ENCODE measurements at regions not wholly inside any gene's neighbourhood (a gene's known extent, or its start where the extent isn't known, plus 50 kb on each side); places are given as distances from the start of the nearest gene placed in this dataset.

DNA sequence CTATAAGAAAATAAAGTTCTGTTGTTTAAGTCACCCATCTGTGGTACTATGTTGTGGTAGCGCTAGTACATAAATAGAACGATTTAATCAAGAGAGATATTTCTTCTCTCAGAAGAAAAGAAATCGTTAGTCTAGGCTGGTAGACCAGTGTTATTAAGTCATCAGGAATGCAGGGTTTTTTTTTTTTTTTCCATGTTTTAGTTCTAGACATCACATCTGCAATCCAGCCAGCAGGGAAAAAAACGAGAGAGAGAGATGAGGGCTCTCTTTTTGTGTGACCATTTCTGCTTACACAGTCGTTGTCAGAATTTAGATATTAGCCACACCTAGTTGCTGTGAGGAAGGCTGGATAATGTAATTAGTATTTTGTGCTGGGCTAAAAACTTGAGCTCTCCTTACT is 417.4 kb downstream of the TMA16 start:
- H3K9ac ChIP-seq (ENCODE audit: low read length) = no peak overlapping the region
- H3K36me3 ChIP-seq (replicated peaks; ENCODE audit: insufficient read depth, low read length) = no peaks in the 10 kb centered on the region
- no peak overlapping the region for H3K27ac ChIP-seq (ENCODE audit: low read length)
- no peak for TF ChIP-seq EZH2phosphoT487 (IDR thresholded peaks at IDR 0.05; ENCODE audit: low read length)
- no peak for TF ChIP-seq EZH2 (optimal IDR thresholded peaks at IDR 0.05; ENCODE audit: low read depth, low read length)
- TF ChIP-seq, protein P1, sequence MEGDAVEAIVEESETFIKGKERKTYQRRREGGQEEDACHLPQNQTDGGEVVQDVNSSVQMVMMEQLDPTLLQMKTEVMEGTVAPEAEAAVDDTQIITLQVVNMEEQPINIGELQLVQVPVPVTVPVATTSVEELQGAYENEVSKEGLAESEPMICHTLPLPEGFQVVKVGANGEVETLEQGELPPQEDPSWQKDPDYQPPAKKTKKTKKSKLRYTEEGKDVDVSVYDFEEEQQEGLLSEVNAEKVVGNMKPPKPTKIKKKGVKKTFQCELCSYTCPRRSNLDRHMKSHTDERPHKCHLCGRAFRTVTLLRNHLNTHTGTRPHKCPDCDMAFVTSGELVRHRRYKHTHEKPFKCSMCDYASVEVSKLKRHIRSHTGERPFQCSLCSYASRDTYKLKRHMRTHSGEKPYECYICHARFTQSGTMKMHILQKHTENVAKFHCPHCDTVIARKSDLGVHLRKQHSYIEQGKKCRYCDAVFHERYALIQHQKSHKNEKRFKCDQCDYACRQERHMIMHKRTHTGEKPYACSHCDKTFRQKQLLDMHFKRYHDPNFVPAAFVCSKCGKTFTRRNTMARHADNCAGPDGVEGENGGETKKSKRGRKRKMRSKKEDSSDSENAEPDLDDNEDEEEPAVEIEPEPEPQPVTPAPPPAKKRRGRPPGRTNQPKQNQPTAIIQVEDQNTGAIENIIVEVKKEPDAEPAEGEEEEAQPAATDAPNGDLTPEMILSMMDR (IDR thresholded peaks at IDR 0.05; ENCODE audit: low read length) = no peak
- no peak overlapping the region for H3K4me3 ChIP-seq (ENCODE audit: low read length)
- no peaks in the 10 kb centered on the region for H3K9me2 ChIP-seq (replicated peaks; ENCODE audit: insufficient read depth, low read length)
- no peak for DNase-seq
- H3F3A ChIP-seq (ENCODE audit: insufficient read depth, low read length) = no peaks in the 10 kb centered on the region
- H3K9me3 ChIP-seq (replicated peaks; ENCODE audit: insufficient read depth, low read length) = no peaks in the 10 kb centered on the region
- no peaks in the 10 kb centered on the region for H4K20me1 ChIP-seq (ENCODE audit: insufficient read depth, low read length)
- no peak overlapping the region for H3K4me2 ChIP-seq (ENCODE audit: low read depth, low read length)
- no peaks in the 10 kb centered on the region for H3K79me2 ChIP-seq (ENCODE audit: low read length)
- H3K4me1 ChIP-seq (ENCODE audit: low read length) = no peaks in the 10 kb centered on the region
- H3K27me3 ChIP-seq (replicated peaks; ENCODE audit: insufficient read depth, low read length) = no peaks in the 10 kb centered on the region
- no peak overlapping the region for H2AFZ ChIP-seq (ENCODE audit: low read length)

DNA sequence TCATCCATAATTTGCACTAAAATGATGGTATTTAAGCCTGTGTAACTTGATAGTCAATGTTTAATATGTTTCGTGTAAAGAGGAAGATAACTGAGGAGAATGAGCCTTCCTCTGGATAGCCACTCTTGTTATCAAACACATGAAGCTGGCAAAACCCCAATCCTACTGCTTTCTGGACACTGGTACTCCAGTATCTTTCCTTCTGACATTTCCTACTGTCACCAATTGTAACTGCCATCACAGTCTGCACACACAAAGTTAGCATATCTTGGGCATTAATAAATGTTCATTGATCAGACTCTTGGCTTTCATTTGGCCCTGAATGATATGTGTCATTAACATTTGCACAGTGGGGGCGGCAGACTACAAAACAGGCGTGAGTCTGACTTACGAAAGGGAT is 419.1 kb downstream of the TMA16 start:
- no peaks in the 10 kb centered on the region for H3K4me1 ChIP-seq (ENCODE audit: low read length)
- no peak overlapping the region for H3K4me2 ChIP-seq (ENCODE audit: low read depth, low read length)
- H3K27ac ChIP-seq (ENCODE audit: low read length) = no peak overlapping the region
- H3F3A ChIP-seq (ENCODE audit: insufficient read depth, low read length) = no peaks in the 10 kb centered on the region
- no peaks in the 10 kb centered on the region for H3K36me3 ChIP-seq (replicated peaks; ENCODE audit: insufficient read depth, low read length)
- H3K4me3 ChIP-seq (ENCODE audit: low read length) = no peak overlapping the region
- no peaks in the 10 kb centered on the region for H3K79me2 ChIP-seq (ENCODE audit: low read length)
- no peak overlapping the region for H2AFZ ChIP-seq (ENCODE audit: low read length)
- no peaks in the 10 kb centered on the region for H4K20me1 ChIP-seq (ENCODE audit: insufficient read depth, low read length)
- no peak overlapping the region for H3K9ac ChIP-seq (ENCODE audit: low read length)
- DNase-seq = no peak
- no peaks in the 10 kb centered on the region for H3K9me3 ChIP-seq (replicated peaks; ENCODE audit: insufficient read depth, low read length)
- TF ChIP-seq EZH2 (optimal IDR thresholded peaks at IDR 0.05; ENCODE audit: low read depth, low read length) = no peak
- H3K27me3 ChIP-seq (replicated peaks; ENCODE audit: insufficient read depth, low read length) = no peaks in the 10 kb centered on the region
- no peaks in the 10 kb centered on the region for H3K9me2 ChIP-seq (replicated peaks; ENCODE audit: insufficient read depth, low read length)

DNA sequence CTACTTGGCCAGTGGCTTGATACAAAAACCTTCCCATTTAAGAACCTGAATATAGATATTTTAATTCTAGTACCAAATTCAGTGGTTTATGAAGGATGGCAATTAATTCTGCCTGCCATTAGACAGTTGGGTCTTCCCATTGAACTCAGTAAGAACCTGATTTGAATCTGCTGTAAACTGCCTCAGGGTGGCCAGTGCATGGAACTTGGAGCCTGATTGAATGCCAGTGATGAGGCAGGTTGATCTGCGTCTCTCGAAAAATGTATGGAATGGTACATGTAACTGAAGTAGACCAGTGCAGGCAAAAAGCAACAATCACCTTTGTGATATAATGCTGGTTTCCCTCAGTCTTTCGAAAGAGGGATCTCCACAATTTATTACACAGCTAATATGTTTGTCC is 421.4 kb downstream of the TMA16 start:
- DNase-seq = no peak
- Histone ChIP-seq H3K4me1 (ENCODE audit: low read length) (no peaks in the 10 kb centered on the region), H3K36me3 (replicated peaks; ENCODE audit: insufficient read depth, low read length) (no peaks in the 10 kb centered on the region), H4K20me1 (ENCODE audit: insufficient read depth, low read length) (no peaks in the 10 kb centered on the region), H3K79me2 (ENCODE audit: low read length) (no peaks in the 10 kb centered on the region), H3K27me3 (replicated peaks; ENCODE audit: insufficient read depth, low read length) (no peaks in the 10 kb centered on the region), H3K4me3 (ENCODE audit: low read length) (no peak overlapping the region), H3K27ac (ENCODE audit: low read length) (no peak overlapping the region), H2AFZ (ENCODE audit: low read length) (no peak overlapping the region), H3K9me3 (replicated peaks; ENCODE audit: insufficient read depth, low read length) (no peaks in the 10 kb centered on the region), H3K9ac (ENCODE audit: low read length) (no peak overlapping the region), H3K9me2 (replicated peaks; ENCODE audit: insufficient read depth, low read length) (no peaks in the 10 kb centered on the region), H3F3A (ENCODE audit: insufficient read depth, low read length) (no peaks in the 10 kb centered on the region), H3K4me2 (ENCODE audit: low read depth, low read length) (no peak overlapping the region)
- TF ChIP-seq EZH2 (optimal IDR thresholded peaks at IDR 0.05; ENCODE audit: low read depth, low read length) (no peak), EZH2phosphoT487 (IDR thresholded peaks at IDR 0.05; ENCODE audit: low read length) (no peak)
- TF ChIP-seq, protein P1 (IDR thresholded peaks at IDR 0.05; ENCODE audit: low read length) = no peak

DNA sequence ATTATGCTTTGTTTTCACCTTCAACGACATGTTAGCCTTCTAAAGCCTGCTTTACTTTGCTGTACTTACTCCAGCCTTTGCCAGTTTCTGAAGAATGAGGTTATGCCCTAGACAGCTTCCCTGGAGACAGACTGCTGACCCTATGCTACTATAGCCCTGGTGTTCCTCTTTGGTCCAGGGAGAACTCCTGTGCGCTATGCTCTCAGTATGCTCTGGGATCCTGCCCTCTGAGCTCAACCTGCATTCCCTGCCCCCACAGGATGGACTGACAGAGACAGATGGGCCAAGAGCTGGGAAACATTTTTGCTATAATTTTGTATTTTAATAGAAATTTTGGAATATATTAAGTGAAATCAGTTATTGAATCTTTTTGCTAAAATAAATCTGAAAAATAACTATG is 425.9 kb downstream of the TMA16 start:
- no peak overlapping the region for H2AFZ ChIP-seq (ENCODE audit: low read length)
- H3K79me2 ChIP-seq (ENCODE audit: low read length) = no peaks in the 10 kb centered on the region
- no peak overlapping the region for H3K27ac ChIP-seq (ENCODE audit: low read length)
- H3K9ac ChIP-seq (ENCODE audit: low read length) = no peak overlapping the region
- H3K4me3 ChIP-seq (ENCODE audit: low read length) = no peak overlapping the region
- H3K4me2 ChIP-seq (ENCODE audit: low read depth, low read length) = no peak overlapping the region
- no peak for TF ChIP-seq EZH2 (optimal IDR thresholded peaks at IDR 0.05; ENCODE audit: low read depth, low read length)
- no peak for DNase-seq
- H3K4me1 ChIP-seq (ENCODE audit: low read length) = no peaks in the 10 kb centered on the region
- no peaks in the 10 kb centered on the region for H4K20me1 ChIP-seq (ENCODE audit: insufficient read depth, low read length)
- H3K9me2 ChIP-seq (replicated peaks; ENCODE audit: insufficient read depth, low read length) = no peaks in the 10 kb centered on the region
- H3K36me3 ChIP-seq (replicated peaks; ENCODE audit: insufficient read depth, low read length) = no peaks in the 10 kb centered on the region
- no peaks in the 10 kb centered on the region for H3K9me3 ChIP-seq (replicated peaks; ENCODE audit: insufficient read depth, low read length)
- H3K27me3 ChIP-seq (replicated peaks; ENCODE audit: insufficient read depth, low read length) = no peaks in the 10 kb centered on the region
- H3F3A ChIP-seq (ENCODE audit: insufficient read depth, low read length) = no peaks in the 10 kb centered on the region
